K562 (cell line): ENCODE measurements at regions not wholly inside any gene's neighbourhood (a gene's known extent, or its start where the extent isn't known, plus 50 kb on each side); places are given as distances from the start of the nearest gene placed in this dataset.
A peak's percentile ranks its signal among the peaks of the same experiment; 100 is the strongest.

Experiments used
- FOSL1 ChIP-seq: fragments of 200-800 bp; sonication (Bioruptor generic); conservative IDR thresholded peaks from 2 replicates; pipeline ENCODE4 v1.6.1; 2016; ENCODE audit warnings: missing genetic modification characterization, missing compliant biosample characterization
- JUND ChIP-seq, 2 experiments: IDR thresholded peaks; 2 replicates in 1 of 2; 3 replicates in 1 of 2; pipeline ENCODE4 v1.6.1; 2011; ENCODE audit warnings: borderline replicate concordance in 2 of 2, low read depth in 2 of 2, low read length in 2 of 2, improper control_type of control experiment in 1 of 2, missing biosample characterization in 1 of 2, missing genetic modification characterization in 1 of 2, missing genetic modification reagents in 1 of 2
- KAT8 ChIP-seq: fragments of 450-650 bp; IDR thresholded peaks from 2 replicates; pipeline ENCODE4 v1.6.1; 2016; ENCODE audit warnings: low read depth, mild to moderate bottlenecking
- PTTG1 ChIP-seq: fragments of 450-650 bp; IDR thresholded peaks from 2 replicates; pipeline ENCODE4 v1.6.1; 2016; ENCODE audit warnings: low read depth, mild to moderate bottlenecking, missing genetic modification characterization, missing compliant biosample characterization
- RCOR1 ChIP-seq, 2 experiments: IDR thresholded peaks; 2 replicates each; pipeline ENCODE4 v1.6.1; 2012; ENCODE audit warnings: low read depth in 2 of 2, low read length in 2 of 2, borderline replicate concordance in 1 of 2, improper control_type of control experiment in 1 of 2
- SMARCA4 ChIP-seq: fragments of 450-650 bp; IDR thresholded peaks from 2 replicates; pipeline ENCODE4 v1.6.1; 2016
- SUPT5H ChIP-seq: fragments of 450-650 bp; IDR thresholded peaks from 2 replicates; pipeline ENCODE4 v1.6.1; 2016
- TAF7 ChIP-seq: fragments of 450-650 bp; IDR thresholded peaks from 2 replicates; pipeline ENCODE4 v1.6.1; 2016; ENCODE audit warnings: missing genetic modification characterization, missing compliant biosample characterization
- TF ChIP-seq, protein P1 (sequence below), 2 experiments: fragments of 450-650 bp in 1 of 2; sonication (generic) in 1 of 2; formaldehyde crosslinking in 1 of 2; IDR thresholded peaks; 2 replicates each; pipeline versions ENCODE4 v1.7.1 to v1.9.0; 2016 to 2022; ENCODE audit warnings: inconsistent platforms in 1 of 2, mild to moderate bottlenecking in 1 of 2, missing genetic modification reagents in 1 of 2
- TF ChIP-seq, protein P2 (sequence below): fragments of 250-450 bp; sonication (Bioruptor Pico); IDR thresholded peaks from 2 replicates; pipeline ENCODE4 v1.5.0; 2021; ENCODE audit warnings: mild to moderate bottlenecking, moderate library complexity
- TF ChIP-seq, protein P3 (sequence below): fragments of 250-450 bp; sonication (Bioruptor Pico); IDR thresholded peaks from 2 replicates; pipeline ENCODE4 v1.4.0; 2020; ENCODE audit warnings: mild to moderate bottlenecking, moderate library complexity, borderline replicate concordance

DNA sequence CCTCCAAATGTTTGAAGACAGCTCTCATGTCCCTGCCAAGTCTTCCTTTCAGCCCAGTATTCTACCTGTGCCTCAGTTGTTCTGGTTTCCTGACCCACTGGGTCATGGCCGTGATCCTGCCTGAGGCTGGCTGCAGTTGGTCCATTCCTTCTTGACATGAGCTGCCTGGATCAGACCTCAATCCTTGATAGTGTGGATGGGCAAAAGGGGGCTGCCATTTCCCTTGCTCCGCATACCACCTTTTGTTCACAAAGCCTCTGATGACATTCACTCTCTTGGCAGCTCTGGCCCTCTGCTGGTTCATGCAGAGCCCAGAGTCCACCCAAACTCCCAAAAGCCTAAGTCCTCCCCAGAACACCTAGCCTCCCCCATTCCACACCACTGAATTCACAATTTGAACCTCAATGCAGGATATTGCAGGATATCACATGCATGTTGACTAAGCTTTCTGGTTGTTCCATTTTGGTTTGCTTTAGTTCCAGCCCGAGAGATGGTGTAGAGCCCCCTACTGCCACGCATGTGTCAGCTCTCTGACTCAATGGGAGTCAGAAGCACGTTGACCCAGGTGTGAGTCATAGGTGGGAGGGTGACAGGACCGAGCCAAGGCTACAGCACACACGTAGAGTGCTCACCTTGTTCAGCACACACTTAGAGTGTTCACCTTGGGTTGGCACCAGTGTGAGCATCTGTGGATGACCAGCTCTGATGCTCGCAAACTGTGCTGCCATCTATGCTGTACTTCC is 137.2 kb downstream of the MTX3 start (continued):
- TF ChIP-seq, protein P1, sequence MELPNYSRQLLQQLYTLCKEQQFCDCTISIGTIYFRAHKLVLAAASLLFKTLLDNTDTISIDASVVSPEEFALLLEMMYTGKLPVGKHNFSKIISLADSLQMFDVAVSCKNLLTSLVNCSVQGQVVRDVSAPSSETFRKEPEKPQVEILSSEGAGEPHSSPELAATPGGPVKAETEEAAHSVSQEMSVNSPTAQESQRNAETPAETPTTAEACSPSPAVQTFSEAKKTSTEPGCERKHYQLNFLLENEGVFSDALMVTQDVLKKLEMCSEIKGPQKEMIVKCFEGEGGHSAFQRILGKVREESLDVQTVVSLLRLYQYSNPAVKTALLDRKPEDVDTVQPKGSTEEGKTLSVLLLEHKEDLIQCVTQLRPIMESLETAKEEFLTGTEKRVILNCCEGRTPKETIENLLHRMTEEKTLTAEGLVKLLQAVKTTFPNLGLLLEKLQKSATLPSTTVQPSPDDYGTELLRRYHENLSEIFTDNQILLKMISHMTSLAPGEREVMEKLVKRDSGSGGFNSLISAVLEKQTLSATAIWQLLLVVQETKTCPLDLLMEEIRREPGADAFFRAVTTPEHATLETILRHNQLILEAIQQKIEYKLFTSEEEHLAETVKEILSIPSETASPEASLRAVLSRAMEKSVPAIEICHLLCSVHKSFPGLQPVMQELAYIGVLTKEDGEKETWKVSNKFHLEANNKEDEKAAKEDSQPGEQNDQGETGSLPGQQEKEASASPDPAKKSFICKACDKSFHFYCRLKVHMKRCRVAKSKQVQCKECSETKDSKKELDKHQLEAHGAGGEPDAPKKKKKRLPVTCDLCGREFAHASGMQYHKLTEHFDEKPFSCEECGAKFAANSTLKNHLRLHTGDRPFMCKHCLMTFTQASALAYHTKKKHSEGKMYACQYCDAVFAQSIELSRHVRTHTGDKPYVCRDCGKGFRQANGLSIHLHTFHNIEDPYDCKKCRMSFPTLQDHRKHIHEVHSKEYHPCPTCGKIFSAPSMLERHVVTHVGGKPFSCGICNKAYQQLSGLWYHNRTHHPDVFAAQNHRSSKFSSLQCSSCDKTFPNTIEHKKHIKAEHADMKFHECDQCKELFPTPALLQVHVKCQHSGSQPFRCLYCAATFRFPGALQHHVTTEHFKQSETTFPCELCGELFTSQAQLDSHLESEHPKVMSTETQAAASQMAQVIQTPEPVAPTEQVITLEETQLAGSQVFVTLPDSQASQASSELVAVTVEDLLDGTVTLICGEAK (IDR thresholded peaks at IDR 0.05): no peak
- TF ChIP-seq, protein P1 (CRISPR knock-in tag; IDR thresholded peaks at IDR 0.05): no peak
- TF ChIP-seq PTTG1: no peak
- peak; percentile 74 for TF ChIP-seq FOSL1
- no peak for TF ChIP-seq TAF7 (tag)
- TF ChIP-seq, protein P2, sequence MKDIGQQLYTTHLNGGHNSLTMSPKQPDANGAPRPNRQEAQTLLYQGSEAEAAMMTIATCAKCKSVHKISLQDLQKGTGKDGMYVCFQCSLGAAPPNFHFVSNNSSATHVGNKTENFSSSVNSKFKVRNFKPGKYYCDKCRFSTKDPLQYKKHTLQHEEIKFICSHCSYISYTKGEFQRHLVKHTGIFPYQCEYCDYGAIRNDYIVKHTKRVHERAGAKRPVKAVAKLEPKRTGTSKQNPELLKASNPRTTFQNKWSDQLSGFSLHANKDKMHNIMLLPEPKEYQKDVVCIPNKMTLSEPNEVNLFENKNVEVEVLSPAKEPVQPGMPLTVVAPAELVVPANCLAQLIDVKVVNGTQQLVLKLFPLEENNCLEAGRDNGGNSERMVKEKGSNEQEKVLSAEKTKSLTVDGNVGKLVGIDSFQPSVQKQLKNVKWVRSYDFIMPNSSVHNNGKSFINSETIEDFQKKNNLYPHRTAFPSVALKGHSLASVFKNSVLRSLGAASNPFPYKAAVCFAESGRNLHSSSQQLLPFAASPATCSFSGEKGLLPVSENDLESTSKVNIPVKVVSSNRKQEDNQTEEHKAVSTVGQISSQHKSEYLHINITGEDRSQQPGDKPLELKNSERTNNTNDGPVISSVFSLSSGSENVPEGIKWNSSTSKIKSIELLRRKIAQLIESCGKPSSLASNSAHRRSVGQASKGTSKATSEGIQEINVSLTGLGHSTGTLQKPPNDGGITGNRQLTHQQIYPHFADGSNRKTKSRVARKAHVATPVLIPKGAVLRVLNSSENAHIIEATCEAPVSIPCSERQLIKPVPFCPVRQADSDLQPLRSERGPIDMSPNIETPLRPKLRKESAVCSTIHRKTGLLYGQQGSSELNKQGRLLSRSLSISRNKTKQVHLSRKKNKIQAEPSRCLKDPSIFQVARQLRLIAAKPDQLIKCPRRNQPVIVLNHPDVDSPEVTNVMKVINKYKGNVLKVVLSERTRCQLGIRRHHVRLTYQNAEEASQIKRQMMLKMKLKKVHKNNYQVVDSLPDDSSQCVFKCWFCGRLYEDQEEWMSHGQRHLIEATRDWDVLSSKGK: no peak
- no peak for TF ChIP-seq KAT8
- 0 out of 2 replicates have a peak, but pooled peaks have one; percentile 10 for TF ChIP-seq SMARCA4
- TF ChIP-seq, protein P3, sequence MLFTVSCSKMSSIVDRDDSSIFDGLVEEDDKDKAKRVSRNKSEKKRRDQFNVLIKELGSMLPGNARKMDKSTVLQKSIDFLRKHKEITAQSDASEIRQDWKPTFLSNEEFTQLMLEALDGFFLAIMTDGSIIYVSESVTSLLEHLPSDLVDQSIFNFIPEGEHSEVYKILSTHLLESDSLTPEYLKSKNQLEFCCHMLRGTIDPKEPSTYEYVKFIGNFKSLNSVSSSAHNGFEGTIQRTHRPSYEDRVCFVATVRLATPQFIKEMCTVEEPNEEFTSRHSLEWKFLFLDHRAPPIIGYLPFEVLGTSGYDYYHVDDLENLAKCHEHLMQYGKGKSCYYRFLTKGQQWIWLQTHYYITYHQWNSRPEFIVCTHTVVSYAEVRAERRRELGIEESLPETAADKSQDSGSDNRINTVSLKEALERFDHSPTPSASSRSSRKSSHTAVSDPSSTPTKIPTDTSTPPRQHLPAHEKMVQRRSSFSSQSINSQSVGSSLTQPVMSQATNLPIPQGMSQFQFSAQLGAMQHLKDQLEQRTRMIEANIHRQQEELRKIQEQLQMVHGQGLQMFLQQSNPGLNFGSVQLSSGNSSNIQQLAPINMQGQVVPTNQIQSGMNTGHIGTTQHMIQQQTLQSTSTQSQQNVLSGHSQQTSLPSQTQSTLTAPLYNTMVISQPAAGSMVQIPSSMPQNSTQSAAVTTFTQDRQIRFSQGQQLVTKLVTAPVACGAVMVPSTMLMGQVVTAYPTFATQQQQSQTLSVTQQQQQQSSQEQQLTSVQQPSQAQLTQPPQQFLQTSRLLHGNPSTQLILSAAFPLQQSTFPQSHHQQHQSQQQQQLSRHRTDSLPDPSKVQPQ (CRISPR knock-in tag): no peak
- no peak for TF ChIP-seq RCOR1 (IDR thresholded peaks at IDR 0.05; ENCODE audit: borderline replicate concordance in 1 of 2, low read depth in 2 of 2, low read length in 2 of 2)
- TF ChIP-seq SUPT5H: no peak
- TF ChIP-seq JUND (IDR thresholded peaks at IDR 0.05; ENCODE audit: borderline replicate concordance, low read depth, low read length): peak; percentile 72; the same call in 1 of the 2 replicates
- peak; percentile 70; the same call in 2 of the 3 replicates for TF ChIP-seq JUND (tag; IDR thresholded peaks at IDR 0.05; ENCODE audit: borderline replicate concordance, low read depth, low read length)
